Hepatocyte (in vitro differentiated cells): ENCODE measurements at regions not wholly inside any gene's neighbourhood (a gene's known extent, or its start where the extent isn't known, plus 50 kb on each side); places are given as distances from the start of the nearest gene placed in this dataset.

ENCODE experiments used
- CTCF ChIP-seq: fragments of 200-600 bp; sonication (generic); IDR thresholded peaks from 2 replicates; pipeline ENCODE4 v1.5.1; 2016; ENCODE audit warnings: antibody characterized with exemption, mild to moderate bottlenecking; ENCODE audit not compliant: poor library complexity
- EZH2phosphoT487 ChIP-seq: fragments of 200-600 bp; sonication (generic); IDR thresholded peaks from one replicate; pipeline ENCODE4 v1.6.1; 2018; ENCODE audit warnings: antibody characterized with exemption, mild to moderate bottlenecking, low read depth, moderate library complexity; ENCODE audit not compliant: unreplicated experiment, severe bottlenecking

GRCh38 chr12:126706300-126706699, 1560.7 kb upstream of the TMEM132C start:
- TF ChIP-seq CTCF = no peak
- TF ChIP-seq EZH2phosphoT487 = no peak
